Left ventricle myocardium superior (tissue), 1 donor: ENCODE measurements at regions not wholly inside any gene's neighbourhood (a gene's known extent, or its start where the extent isn't known, plus 50 kb on each side); places are given as distances from the start of the nearest gene placed in this dataset.
A peak's percentile ranks its signal among the peaks of the same experiment; 100 is the strongest.
"Not testable (repeated sequence)": the region's sequence is repeated elsewhere in the genome, so short reads cannot be mapped to it uniquely, and the experiment has no call there.

Experiments used
- ATAC-seq: fragments of 200-7000 bp; cut with Tn5 transposase; one replicate; pipeline ENCODE4 v1.9.1; 2020; ENCODE audit warnings: mild to moderate bottlenecking, moderate library complexity
- DNase-seq: peaks from one replicate; pipeline ENCODE4 v3.0.0-alpha.2; 2020
- intact Hi-C: fragments of 100-400 bp; cut with micrococcal nuclease; formaldehyde crosslinking; loops from one replicate; pipeline ENCODE4 v1.11.0; 2022
- donor health status: DM: no; HTN: yes; CAD: no; lungs with severe emphysema.

DNA sequence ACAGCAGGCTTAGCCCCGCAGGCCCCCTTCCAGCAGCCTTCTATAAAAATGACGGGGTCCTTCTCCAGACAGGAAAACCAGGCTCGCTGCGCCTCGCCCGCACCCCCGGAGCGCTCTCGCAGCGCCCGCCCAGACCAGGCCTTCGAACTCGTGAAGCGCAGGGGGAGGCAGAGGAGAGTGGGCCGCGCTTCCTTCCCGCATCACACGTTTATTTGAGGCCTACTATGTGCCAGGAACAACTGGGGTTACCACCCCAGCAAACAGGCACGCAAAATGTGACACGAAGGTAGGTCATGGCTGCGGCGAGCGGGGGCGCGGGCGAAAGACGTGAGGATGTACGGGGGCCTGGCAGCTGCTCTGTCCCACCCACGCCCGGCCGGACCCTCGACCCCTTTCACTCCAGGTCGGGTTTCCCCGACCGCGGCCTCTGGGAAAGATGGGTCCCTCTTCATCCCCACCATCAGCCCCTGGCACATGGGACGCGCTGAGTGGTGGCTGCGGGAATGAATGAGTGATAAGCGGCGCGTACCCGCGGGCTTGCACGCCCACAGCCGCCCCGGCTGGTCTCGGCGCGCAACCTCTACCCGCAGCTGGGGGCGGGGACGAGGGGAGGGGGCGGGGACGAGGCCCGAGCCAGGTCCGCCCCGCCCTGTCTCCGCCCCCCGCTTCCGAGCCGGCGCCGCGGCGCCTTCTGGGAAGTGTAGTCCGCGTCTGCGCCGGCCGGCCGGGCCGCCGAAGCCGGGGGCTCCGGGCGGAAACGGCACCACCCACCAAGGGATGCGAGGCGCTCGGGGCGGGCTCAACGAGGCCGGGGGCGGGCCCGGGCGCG, 59.1 kb downstream of the ZNF467 start:
- intact Hi-C loops = no loop called here
- ATAC-seq (peak; percentile 84), DNase-seq (peak; percentile 96)

DNA sequence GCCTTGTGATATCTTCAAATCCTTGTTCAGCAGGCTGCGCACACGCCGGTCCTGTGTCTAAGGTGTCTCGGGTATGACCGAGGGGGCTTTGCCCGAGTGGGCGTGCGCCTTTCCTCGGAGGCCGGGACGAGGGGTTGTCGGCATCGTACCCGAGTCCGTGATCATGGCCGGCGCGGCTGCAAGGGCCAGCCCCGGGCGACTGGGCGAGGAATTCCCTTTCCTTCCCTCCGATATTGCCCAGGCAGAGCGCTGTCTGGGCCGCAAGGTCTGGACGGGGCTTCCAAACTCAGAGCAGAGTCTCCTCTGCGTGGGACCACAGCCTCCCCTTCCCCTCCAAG, 59.7 kb downstream of the ZNF467 start:
- DNase-seq = no peak
- no peak for ATAC-seq
- intact Hi-C loops = no loop called here

DNA sequence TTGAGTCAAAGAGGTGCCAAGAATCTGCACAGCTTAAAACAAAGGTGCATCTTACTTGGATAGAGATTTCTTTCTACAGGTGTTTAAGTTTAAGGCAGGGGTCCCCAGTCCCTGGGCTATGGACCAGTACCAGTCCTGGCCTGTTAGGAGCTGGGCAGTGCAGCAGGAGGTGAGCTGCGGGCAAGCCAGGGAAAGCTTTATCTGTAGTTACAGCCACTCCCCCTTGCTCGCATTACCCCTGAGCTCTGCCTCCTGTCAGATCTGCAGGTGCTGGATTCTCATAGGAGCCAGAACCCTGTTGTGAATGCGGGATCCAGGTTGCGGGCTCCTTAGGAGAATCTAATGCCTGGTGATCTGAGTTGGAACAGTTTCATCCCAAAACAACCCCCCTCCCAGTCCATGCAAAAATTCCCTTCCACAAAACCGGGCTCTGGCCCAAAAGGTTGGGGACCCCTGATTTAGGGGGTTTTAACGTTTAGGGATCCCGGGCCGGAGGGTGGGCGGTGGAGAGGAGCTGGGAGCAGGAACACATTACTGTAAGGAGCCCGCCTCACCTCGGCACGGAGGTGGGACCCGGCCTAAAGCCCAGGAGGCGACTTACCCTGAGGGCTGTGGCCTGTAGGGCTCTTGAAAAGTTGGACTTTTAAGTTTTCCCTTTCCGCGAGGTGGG, 60.2 kb downstream of the ZNF467 start:
- DNase-seq = no peak
- no peak for ATAC-seq
- intact Hi-C loops = no loop called here

DNA sequence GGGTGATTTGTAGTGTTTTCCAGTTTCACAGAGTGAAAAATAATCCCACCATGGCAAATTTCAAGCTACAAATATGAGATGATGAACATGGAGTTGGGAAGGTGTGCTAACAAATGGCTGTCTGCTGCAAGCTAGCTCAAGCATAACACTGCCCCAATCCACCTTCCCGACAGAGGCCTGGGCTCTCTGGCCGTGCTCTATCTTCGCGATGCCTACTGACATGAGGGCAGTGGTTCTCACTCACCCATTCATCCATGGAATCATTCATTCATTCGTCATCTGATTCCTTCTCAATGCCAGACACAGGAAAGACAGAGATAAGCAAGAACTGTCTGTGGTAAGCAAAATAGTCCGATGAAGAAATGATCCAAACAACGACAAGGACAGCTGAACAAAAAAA, 65.4 kb downstream of the ZNF467 start:
- intact Hi-C loops = no loop called here
- ATAC-seq (no peak), DNase-seq (no peak)

DNA sequence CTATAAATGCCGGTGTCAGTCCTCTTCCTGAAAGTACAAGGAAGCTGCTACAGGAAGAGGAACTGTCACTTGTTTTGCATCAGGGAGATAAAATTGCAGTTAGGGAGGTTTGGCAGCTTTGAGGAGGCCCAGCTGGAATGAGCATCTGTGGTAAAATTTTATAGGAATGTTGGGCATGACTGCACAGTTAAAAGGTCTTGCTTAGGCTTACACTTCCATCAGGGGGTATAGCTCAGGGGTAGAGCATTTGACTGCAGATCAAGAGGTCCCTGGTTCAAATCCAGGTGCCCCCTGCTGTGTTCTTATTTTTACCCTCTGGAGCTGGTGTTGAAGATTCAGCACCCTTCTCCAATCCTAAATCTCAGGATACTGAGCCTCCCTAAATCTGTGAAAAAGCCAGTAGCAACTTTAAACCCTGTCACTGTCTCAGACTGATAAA, 65.9 kb downstream of the ZNF467 start:
- ATAC-seq (no peak), DNase-seq (no peak)
- intact Hi-C loops = no loop called here

DNA sequence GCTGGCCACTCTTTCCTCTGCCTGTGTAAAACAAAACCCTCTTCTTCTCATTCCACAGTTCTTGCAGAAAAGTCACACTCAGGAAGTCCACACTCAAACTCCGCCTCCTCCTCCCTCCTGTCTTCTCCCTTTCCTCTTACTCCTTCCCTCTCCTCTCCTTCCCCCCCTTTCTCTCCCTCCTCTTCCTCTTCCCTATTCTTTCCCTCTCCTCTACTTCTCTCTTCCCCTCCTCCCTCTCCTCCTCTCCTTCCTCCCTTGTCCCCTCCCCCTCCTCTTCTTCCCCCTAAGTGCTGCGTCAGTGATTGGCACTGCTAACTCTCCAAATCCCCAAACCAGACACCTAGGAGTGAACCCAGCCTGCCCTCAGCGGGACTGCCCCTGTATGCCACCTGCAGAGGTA, 67.0 kb downstream of the ZNF467 start:
- no peak for ATAC-seq
- intact Hi-C loops = no loop called here
- DNase-seq = no peak

DNA sequence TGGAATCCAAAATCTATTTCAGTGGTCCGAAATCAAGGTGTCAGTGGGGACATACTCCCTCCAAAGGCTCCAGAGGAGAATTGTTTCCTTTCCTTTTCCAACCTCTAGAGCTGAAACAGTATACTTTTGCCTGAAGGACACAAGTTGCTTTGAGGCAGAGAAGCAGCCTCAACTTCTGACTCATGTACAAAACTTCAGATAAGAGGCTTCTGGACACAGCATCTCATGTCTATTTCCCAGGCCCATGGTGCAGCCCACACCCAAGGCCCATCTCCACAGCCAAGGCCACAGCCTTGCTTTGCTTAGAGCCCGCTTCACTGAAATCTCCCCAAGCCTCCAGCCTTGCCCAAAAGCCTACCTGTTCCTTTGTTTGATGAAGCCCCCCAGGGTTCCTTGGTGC, 68.9 kb downstream of the ZNF467 start:
- intact Hi-C loops = no loop called here
- ATAC-seq (no peak), DNase-seq (no peak)

DNA sequence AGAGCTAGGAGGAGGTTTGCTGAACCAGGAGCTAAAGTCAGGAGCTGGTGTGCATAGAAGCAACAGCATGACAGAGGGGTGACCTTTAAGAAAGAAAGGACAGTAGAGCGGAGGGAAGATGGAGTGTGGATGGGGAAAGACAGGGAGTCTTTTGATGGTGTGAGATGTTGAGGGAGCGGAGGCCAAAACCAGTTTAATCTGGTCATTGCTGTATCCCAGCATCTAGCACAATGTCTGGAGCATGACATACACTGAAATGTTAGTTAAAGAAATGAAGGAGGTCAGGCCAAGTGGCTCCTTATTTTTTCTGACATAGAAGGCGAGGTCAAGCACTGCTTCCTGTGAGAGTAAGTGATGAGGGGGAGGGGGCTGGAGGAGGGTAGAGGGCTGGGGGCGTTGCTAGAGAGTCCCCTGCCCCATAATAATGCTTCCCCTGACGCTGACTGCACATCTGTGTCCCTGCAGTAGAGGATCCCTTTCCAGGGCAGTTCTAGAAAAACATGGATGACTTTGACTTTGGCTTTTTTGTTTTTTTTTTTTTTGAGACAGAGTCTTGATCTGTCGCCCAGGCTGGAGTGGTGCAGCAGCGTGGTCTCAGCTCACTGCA, 70.2 kb downstream of the ZNF467 start:
- no peak for ATAC-seq
- DNase-seq = no peak
- intact Hi-C loops = no loop called here

DNA sequence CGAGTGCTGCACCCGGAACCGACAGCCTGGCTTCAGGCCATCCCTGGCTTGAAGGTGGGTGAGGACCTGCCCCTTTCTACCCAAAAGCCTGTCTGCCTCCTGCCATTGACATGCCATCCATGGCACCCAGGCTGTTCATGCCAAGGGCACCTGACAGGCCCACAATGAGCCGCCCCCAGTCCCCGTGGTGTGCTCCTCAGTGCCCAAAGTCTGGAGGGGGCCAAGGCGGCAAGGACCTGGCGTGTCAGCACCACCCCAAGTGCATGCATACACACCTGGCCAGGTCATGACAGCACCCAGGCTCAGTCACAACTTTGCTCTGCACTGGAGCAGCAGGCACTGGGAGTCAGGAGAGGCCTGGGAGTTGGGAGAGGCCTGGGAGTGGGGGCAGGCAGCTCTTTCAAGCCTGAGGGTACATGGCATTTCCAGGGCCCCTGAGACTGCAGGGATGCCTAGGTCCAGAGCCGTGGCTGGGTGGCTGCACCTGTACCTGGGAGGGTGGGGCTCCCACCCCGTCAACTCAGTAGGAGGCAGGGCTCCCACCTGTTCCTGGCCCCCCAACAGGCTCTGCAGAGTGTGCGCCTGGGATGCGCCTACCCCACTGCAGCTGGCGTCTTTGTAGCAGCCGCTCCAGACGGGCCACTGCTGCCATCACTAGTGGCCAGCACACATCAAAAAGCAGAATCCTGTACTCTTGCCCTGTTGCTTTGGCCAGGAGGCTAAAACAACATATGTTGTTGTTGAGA, 71.7 kb downstream of the ZNF467 start:
- ATAC-seq (no peak), DNase-seq (no peak)
- intact Hi-C loops = no loop called here

DNA sequence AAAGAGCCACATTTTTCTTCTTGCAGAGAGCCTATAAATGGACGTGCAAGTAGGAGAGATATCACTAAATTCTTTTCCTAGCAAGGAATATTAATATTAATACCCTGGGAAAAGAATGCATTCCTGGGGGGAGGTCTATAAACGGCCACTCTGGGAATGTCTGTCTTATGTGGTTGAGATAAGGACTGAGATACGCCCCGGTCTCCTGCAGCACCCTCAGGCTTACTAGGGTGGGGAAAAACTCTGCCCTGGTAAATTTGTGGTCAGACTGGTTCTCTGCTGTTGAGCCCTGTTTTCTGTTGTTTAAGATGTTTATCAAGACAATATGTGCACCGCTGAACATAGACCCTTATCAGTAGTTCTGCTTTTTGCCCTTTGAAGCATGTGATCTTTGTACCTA, 75.6 kb downstream of the ZNF467 start:
- ATAC-seq, intact Hi-C loops, DNase-seq: not testable (repeated sequence)

DNA sequence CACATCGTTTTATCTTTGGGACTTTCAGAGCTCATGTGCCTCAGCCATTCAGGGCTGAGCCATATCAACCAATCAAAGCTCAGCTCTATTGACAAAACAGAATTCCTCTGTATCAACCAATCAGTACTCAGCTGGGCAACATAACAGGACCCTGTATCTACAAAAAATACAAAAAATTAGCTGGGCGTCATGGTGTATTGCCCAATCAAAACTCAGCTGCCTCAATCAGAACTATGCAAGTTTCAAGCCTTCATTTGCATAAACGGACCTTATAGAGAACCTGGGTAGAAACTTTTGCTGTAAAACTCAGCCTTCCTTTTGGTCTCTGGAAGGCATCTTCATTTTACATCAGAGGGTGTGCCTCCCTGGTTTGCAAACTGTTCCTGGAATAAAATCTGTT, 77.1 kb downstream of the ZNF467 start:
- no peak for DNase-seq
- intact Hi-C loops = no loop called here
- ATAC-seq = no peak

DNA sequence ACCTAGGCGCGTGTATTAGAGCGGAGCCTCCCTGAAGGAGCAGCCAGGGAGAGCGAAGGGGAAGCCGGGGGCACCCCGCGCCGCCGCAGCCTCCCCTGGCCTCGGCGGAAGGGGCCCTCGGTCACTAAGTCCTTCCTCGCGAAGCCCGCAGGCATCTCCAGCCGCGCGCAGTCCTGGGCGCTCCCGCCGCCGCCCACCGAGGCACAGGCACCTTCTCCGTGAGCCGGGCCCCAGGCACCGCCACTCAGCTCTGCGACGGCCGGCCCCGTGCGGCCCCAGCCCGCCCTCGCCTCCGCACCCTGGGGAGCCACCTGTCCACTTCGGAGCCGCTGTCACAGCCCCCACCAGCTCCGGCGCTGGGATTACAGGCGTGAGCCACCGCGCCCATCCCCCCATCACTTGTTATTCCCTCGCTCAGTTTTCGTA, 80.8 kb downstream of the ZNF467 start:
- intact Hi-C loops = no loop called here
- no peak for DNase-seq
- ATAC-seq = no peak

DNA sequence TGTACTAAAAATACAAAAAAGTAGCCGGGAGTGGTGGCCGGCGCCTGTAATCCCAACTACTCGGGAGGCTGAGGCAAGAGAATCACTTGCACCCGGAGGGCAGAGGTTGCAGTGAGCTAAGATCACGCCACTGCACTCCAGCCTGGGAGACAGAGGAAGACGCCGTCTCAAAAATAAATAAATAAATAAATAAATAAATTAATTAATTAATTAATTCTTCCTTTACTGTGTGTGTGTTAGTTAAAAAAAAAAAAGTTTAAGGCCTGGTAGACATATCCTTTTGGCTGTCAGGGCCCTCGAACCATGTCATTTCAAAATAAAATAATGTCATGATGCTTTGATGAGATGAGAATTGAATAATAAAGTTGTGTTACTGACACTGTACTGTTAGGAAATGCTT, 81.3 kb downstream of the ZNF467 start:
- no peak for ATAC-seq
- intact Hi-C loops = no loop called here
- no peak for DNase-seq

DNA sequence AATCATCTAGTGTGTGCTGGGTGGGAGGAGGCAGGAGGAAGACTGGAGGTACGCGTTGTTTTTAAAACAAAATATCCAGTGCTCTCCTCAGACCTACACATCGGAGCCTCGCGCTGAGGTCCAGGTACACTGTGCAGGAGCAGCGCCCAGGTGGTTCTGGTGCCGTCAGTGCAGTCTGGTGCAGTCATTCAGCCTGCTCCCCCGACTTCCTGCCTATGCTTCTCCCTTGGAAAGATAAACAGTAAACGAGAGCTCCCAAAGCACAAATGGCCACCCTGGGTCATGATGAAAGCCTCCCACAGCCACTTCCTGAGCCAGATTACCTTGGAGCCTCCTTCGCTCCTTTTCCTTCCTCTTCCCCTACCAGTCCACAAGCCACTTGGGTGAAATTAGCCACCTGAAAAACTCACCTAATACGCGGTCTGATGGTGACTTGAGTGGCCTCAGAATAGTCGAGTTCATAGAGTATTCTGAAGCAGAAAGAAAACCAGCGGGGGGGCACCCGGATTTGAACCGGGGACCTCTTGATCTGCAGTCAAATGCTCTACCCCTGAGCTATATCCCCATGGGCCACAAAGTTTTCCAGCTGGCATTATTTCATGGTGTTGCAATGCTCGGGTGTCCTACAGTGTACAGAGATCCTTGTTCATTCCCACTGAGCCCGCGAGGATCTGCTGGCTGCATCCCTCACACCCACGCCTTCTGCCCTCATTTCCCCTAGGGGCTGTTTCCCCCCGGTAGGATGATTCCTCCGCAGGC, 82.5 kb downstream of the ZNF467 start:
- peak; percentile 72 for ATAC-seq
- DNase-seq = peak; percentile 39
- intact Hi-C loops = no loop called here

DNA sequence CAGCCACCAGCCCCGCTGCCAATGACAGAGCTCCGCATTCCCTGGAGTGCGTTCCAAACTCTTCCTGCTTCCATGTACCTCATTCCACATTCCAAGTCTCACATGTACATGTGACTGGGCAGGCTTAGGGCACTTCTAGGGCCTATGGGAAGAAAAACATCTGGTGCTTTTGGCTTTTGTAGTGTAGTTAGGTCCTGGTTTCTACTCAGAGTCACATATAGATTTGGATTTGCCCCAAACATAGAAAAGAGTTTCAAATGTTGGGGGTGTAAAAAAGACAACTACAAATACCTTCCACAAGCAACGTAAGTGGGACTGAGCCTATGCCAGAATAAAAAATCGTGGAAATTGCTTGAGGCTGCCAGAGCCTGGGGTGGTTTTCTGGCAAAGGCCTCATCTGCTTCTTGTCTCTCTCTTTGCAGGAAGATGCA, 84.1 kb downstream of the ZNF467 start:
- intact Hi-C loops = no loop called here

DNA sequence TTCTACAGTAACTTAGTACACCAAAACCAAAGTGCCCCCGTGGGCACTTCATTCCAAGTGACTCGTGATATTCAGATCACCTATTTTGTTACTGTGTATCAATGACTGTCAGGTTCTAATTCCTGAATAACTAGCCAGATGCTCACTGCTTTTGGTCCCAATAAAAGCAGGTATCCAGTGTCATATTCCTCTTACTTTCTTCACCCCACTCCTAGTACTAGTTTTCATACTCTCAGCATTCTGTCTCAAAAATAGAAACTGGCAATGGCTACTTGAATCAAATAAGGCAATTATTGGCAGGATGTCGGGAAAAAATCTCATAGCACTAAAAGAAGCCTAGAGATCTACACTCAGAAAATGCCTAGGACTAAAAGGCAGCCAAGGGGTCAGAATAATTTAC, 84.6 kb downstream of the ZNF467 start:
- ATAC-seq (no peak), DNase-seq (no peak)
- intact Hi-C loops = no loop called here

More for the DNA sequence above, 84.1 kb downstream of the ZNF467 start:
- DNase-seq = no peak
- no peak for ATAC-seq

DNA sequence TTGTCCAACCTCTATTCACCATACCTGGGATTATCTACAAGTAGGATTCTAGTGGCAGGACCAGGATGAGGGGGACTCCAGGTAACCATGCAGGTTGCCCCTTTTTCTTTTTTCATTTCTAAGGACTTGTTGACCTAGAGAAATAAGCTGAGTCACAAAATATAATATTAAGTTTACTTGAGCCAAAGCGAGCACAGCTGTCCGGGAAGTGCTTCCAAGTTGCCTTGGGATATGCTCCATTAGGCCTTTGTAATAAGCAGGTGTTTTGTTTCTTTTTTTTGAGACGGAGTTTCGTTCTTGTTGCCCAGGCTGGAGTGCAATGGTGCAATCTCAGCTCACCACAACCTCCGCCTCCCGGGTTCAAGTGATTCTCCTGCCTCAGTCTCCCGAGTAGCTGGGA, 85.6 kb downstream of the ZNF467 start:
- intact Hi-C loops, DNase-seq, ATAC-seq: not testable (repeated sequence)

DNA sequence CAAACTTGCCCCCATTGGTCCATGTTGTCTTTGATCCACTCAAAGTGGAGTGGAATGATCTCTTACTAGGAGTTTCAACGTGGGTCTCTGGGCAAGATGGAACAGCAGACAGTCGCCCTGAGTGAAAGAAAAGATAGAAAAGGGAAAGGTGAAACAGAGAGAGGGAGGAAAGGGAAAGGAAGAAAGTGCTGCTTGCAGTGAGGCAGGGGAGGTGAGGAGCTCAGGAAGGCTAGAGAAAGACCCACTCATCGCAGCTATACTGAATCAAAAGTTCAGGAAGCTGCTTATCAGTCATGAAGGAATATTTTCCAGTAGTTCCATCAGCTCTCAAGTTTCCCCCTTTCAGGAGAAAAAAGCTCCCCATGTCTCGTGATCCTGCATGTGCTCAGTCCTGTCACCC, 86.9 kb downstream of the ZNF467 start:
- no peak for ATAC-seq
- DNase-seq = no peak
- intact Hi-C loops = no loop called here

DNA sequence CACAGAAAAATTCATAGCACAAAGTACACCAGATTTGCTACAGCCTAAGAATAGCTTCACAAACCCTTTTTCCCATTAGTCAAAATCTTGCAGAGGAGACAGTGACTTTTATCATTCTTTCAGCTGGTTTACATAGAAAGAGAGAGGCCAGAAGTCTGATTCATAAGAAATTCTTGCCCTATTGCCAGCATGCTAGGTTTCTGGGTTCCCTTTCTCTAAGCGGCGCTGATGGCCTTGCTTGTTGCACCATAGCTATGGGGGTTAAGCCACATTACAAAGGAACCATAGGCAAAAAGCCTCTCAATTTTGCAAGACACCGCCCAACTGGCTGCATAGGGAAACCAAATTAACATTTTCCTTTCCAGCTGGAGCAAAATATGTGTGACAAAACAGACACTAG, 87.4 kb downstream of the ZNF467 start:
- intact Hi-C loops = no loop called here
- ATAC-seq = no peak
- no peak for DNase-seq
